ENCODE measurements at regions not wholly inside any gene's neighbourhood (a gene's known extent, or its start where the extent isn't known, plus 50 kb on each side); places are given as distances from the start of the nearest gene placed in this dataset.
"Not testable (repeated sequence)": the region's sequence is repeated elsewhere in the genome, so short reads cannot be mapped to it uniquely, and the experiment has no call there.

GRCh38 chrX:118231464-118231863 lies 114.4 kb upstream of the WDR44 start:
- intact Hi-C loops (cut with DNase I; ENCODE audit: low total_unique reads): no loop called here
- no peak for DNase-seq
- Histone ChIP-seq H3K4me3 (no peak overlapping the region), H3K27ac (no peak overlapping the region), H3K27me3 (no peaks in the 10 kb centered on the region), H3K4me1 (no peaks in the 10 kb centered on the region), H3K36me3 (no peaks in the 10 kb centered on the region), H3K9me3 (no peaks in the 10 kb centered on the region)
- TF ChIP-seq POLR2A (IDR thresholded peaks at IDR 0.05) (no peak), CTCF (IDR thresholded peaks at IDR 0.05) (no peak)

- H3K4me3 ChIP-seq: no peak overlapping the region
- H3K36me3 ChIP-seq: no peaks in the 10 kb centered on the region
- no peaks in the 10 kb centered on the region for H3K27me3 ChIP-seq
- no peaks in the 10 kb centered on the region for H3K4me1 ChIP-seq
- intact Hi-C loops (cut with DNase I; ENCODE audit: low total_unique reads): no loop called here
- DNase-seq: no peak
- H3K9me3 ChIP-seq: no peaks in the 10 kb centered on the region
- TF ChIP-seq CTCF (IDR thresholded peaks at IDR 0.05) (no peak), POLR2A (IDR thresholded peaks at IDR 0.05) (no peak)
- peak overlapping the region; percentile 28 to 72 for H3K27ac ChIP-seq
Measured at GRCh38 chrX:118239178-118239870, 106.6 kb upstream of the WDR44 start.

- no peak overlapping the region for H3K4me3 ChIP-seq
- intact Hi-C loops (cut with DNase I; ENCODE audit: low total_unique reads): no loop called here
- DNase-seq: no peak
- H3K36me3 ChIP-seq: no peaks in the 10 kb centered on the region
- peak overlapping the region; percentile 28 to 72 for H3K27ac ChIP-seq
- H3K9me3 ChIP-seq: no peaks in the 10 kb centered on the region
- no peaks in the 10 kb centered on the region for H3K4me1 ChIP-seq
- no peak for TF ChIP-seq POLR2A (IDR thresholded peaks at IDR 0.05)
- no peak for TF ChIP-seq CTCF (IDR thresholded peaks at IDR 0.05)
- H3K27me3 ChIP-seq: no peaks in the 10 kb centered on the region
Measured at GRCh38 chrX:118239913-118240698, 105.8 kb upstream of the WDR44 start.

- H3K36me3 ChIP-seq; H3K27ac ChIP-seq; H3K27me3 ChIP-seq; H3K4me3 ChIP-seq; intact Hi-C loops (cut with DNase I; ENCODE audit: low total_unique reads); H3K4me1 ChIP-seq; H3K9me3 ChIP-seq; DNase-seq: not testable (repeated sequence)
Measured at GRCh38 chrX:118246961-118247360, 98.9 kb upstream of the WDR44 start.

- intact Hi-C loops (cut with DNase I; ENCODE audit: low total_unique reads): no loop called here
- TF ChIP-seq CTCF (IDR thresholded peaks at IDR 0.05) (no peak), POLR2A (IDR thresholded peaks at IDR 0.05) (no peak)
Measured at GRCh38 chrX:118249146-118249545, 96.8 kb upstream of the WDR44 start.

More at GRCh38 chrX:118249146-118249545, 96.8 kb upstream of the WDR44 start:
- Histone ChIP-seq H3K27ac (no peak overlapping the region), H3K27me3 (no peaks in the 10 kb centered on the region), H3K36me3 (no peaks in the 10 kb centered on the region), H3K4me1 (no peaks in the 10 kb centered on the region), H3K9me3 (no peaks in the 10 kb centered on the region), H3K4me3 (no peak overlapping the region)
- no peak for DNase-seq

All from uterus (tissue), 3 donors.